Activated CD4-positive, alpha-beta T cell treated with anti-CD3 and anti-CD28 coated beads, Interleukin-10, Interleukin-2, amounts not matched to agents 100 ng/mL and 50 ng/mL, durations not matched to agents 16 hours and 8 hours (primary cell): ENCODE measurements at regions not wholly inside any gene's neighbourhood (a gene's known extent, or its start where the extent isn't known, plus 50 kb on each side); places are given as distances from the start of the nearest gene placed in this dataset.

ENCODE experiments used
- DNase-seq: peaks from one replicate; pipeline ENCODE4 v3.0.0-alpha.2; 2020

GRCh38 chr12:60152756-60153155 is 556.9 kb downstream of the SLC16A7 start:
- no peak for DNase-seq

- no peak for DNase-seq
Measured at GRCh38 chr12:60159761-60160160, 563.9 kb downstream of the SLC16A7 start.

- no peak for DNase-seq
Measured at GRCh38 chr12:60162988-60163720, 567.3 kb downstream of the SLC16A7 start.

GRCh38 chr12:60165781-60166180 is 570.0 kb downstream of the SLC16A7 start:
- no peak for DNase-seq

GRCh38 chr12:60168441-60168840 is 572.6 kb downstream of the SLC16A7 start:
- no peak for DNase-seq

GRCh38 chr12:60169904-60170303 is 574.1 kb downstream of the SLC16A7 start:
- no peak for DNase-seq

GRCh38 chr12:60172266-60173211 is 576.7 kb downstream of the SLC16A7 start:
- no peak for DNase-seq

- no peak for DNase-seq
Measured at GRCh38 chr12:60173224-60174170, 577.7 kb downstream of the SLC16A7 start.

- DNase-seq, result no peak
Measured at GRCh38 chr12:60174476-60174875, 578.6 kb downstream of the SLC16A7 start.

- no peak for DNase-seq
Measured at GRCh38 chr12:60174941-60175340, 579.1 kb downstream of the SLC16A7 start.

- DNase-seq, result no peak
Measured at GRCh38 chr12:60176891-60177290, 581.1 kb downstream of the SLC16A7 start.

GRCh38 chr12:60180298-60180697 is 584.5 kb downstream of the SLC16A7 start:
- no peak for DNase-seq

- DNase-seq, result no peak
Measured at GRCh38 chr12:60182354-60182753, 586.5 kb downstream of the SLC16A7 start.

- no peak for DNase-seq
Measured at GRCh38 chr12:60184096-60184495, 588.3 kb downstream of the SLC16A7 start.

- no peak for DNase-seq
Measured at GRCh38 chr12:60185060-60185459, 589.2 kb downstream of the SLC16A7 start.

- no peak for DNase-seq
Measured at GRCh38 chr12:60191271-60191670, 595.4 kb downstream of the SLC16A7 start.

- no peak for DNase-seq
Measured at GRCh38 chr12:60191676-60192359, 596.0 kb downstream of the SLC16A7 start.

GRCh38 chr12:60194678-60195077 is 598.8 kb downstream of the SLC16A7 start:
- DNase-seq, result no peak

GRCh38 chr12:60195483-60195882 is 599.7 kb downstream of the SLC16A7 start:
- no peak for DNase-seq

GRCh38 chr12:60196366-60196765 is 600.5 kb downstream of the SLC16A7 start:
- DNase-seq, result no peak

- no peak for DNase-seq
Measured at GRCh38 chr12:60197589-60197988, 601.8 kb downstream of the SLC16A7 start.

- DNase-seq, result no peak
Measured at GRCh38 chr12:60201891-60202290, 606.1 kb downstream of the SLC16A7 start.
